HepG2 (cell line): ENCODE measurements at regions not wholly inside any gene's neighbourhood (a gene's known extent, or its start where the extent isn't known, plus 50 kb on each side); places are given as distances from the start of the nearest gene placed in this dataset.

Experiments used
- ATAC-seq: fragments of 200-7000 bp; cut with Tn5 transposase; 3 replicates; pipeline ENCODE4 v1.9.1; 2020; ENCODE audit warnings: mild to moderate bottlenecking, moderate library complexity
- BruUV-seq: library from RNA; stranded (reverse); fragments of 400-500 nt; replicated peaks from 2 replicates; lab custom pipeline; 2021; lab: Mats Ljungman, UMichigan
- CTCF ChIA-PET: fragments of 300-600 bp; formaldehyde crosslinking; extraction: SDS; loops from one replicate; lab custom pipeline; 2021; ENCODE audit warnings: low total read pairs, inconsistent platforms, low intra/inter-chr PET ratio; lab: Yijun Ruan, JAX
- POLR2A ChIA-PET: fragments of 350-600 bp; sonication (Branson Sonifier 250); formaldehyde crosslinking; loops from one replicate; lab custom pipeline; 2020; ENCODE audit warnings: antibody characterized with exemption, inconsistent platforms; lab: Yijun Ruan, JAX
- DNase-seq: peaks from one replicate; pipeline ENCODE4 v3.0.0-alpha.2; 2015; ENCODE audit warnings: low spot score
- FAIRE-seq: peaks from 3 replicates; lab custom pipeline; 2011; peaks lifted over from hg19 to GRCh38; lab: Jason Lieb, UNC
- H2AFZ ChIP-seq: one replicate; pipeline ENCODE4 v1.6.1; 2011; ENCODE audit warnings: low read length, inconsistent platforms
- H3K27ac ChIP-seq: fragments of 300-600 bp; 3 replicates; pipeline ENCODE4 v1.8.0; 2011; ENCODE audit warnings: mixed run types, mild to moderate bottlenecking, mixed read lengths, low read length, inconsistent platforms; ENCODE audit not compliant: insufficient read depth; ENCODE audit errors: extremely low read length
- H3K27me3 ChIP-seq, 2 experiments: fragments of 200-600 bp in 1 of 2; 2 replicates in 1 of 2; 3 replicates in 1 of 2; pipeline versions ENCODE4 v1.6.0 to v1.8.0; 2011; ENCODE audit warnings: low read length in 2 of 2, mild to moderate bottlenecking in 2 of 2, moderate library complexity in 2 of 2, inconsistent platforms in 1 of 2; ENCODE audit not compliant: insufficient read depth in 2 of 2, control insufficient read depth in 1 of 2
- H3K36me3 ChIP-seq, 2 experiments: fragments of 200-600 bp in 1 of 2; replicated peaks in 1 of 2; 2 replicates in 1 of 2; 3 replicates in 1 of 2; pipeline versions ENCODE4 v1.5.1 to v1.8.0; 2011; ENCODE audit warnings: low read length in 2 of 2, inconsistent platforms in 1 of 2; ENCODE audit not compliant: insufficient read depth in 2 of 2, control insufficient read depth in 1 of 2
- H3K4me1 ChIP-seq: 2 replicates; pipeline ENCODE4 v1.5.1; 2012; ENCODE audit warnings: low read length, inconsistent platforms; ENCODE audit not compliant: insufficient read depth
- H3K4me2 ChIP-seq: 2 replicates; pipeline ENCODE4 v1.6.0; 2011; ENCODE audit warnings: low read depth, low read length, inconsistent platforms
- H3K4me3 ChIP-seq, 3 experiments: fragments of 200-600 bp in 1 of 3; sonication (generic), shearing (Covaris generic) in 1 of 3; replicated peaks in 1 of 3; 2 replicates each; pipeline ENCODE4 v1.5.1; 2011 to 2016; ENCODE audit warnings: low read length in 3 of 3, inconsistent platforms in 2 of 3, low read depth in 2 of 3, mild to moderate bottlenecking in 2 of 3, control low read depth in 1 of 3, mixed read lengths in 1 of 3; ENCODE audit not compliant: insufficient read depth in 1 of 3
- H3K79me2 ChIP-seq: one replicate; pipeline ENCODE4 v1.6.1; 2011; ENCODE audit warnings: low read length, inconsistent platforms; ENCODE audit not compliant: insufficient read depth
- H3K9ac ChIP-seq: 2 replicates; pipeline ENCODE4 v1.6.0; 2011; ENCODE audit warnings: mild to moderate bottlenecking, low read depth, low read length, inconsistent platforms; ENCODE audit not compliant: insufficient read depth
- H3K9me3 ChIP-seq: 2 replicates; pipeline ENCODE4 v1.5.1; 2012; ENCODE audit warnings: mild to moderate bottlenecking, low read length
- H4K20me1 ChIP-seq: 2 replicates; pipeline ENCODE4 v1.6.0; 2011; ENCODE audit warnings: inconsistent platforms, mild to moderate bottlenecking, low read length, moderate library complexity; ENCODE audit not compliant: insufficient read depth
- ATAD3A ChIP-seq: sonication (generic); formaldehyde crosslinking; IDR thresholded peaks from 2 replicates; pipeline ENCODE4 v1.4.0; 2020; ENCODE audit warnings: missing genetic modification reagents
- ESRRA ChIP-seq: sonication (generic); formaldehyde crosslinking; IDR thresholded peaks from 2 replicates; pipeline ENCODE4 v1.5.1; 2020; ENCODE audit warnings: mild to moderate bottlenecking, low read depth, missing genetic modification reagents
- FIP1L1 ChIP-seq: fragments of 200-400 bp; formaldehyde crosslinking; IDR thresholded peaks from 2 replicates; pipeline ENCODE4 v1.6.1; 2018; ENCODE audit warnings: low read depth, mild to moderate bottlenecking, low read length, moderate library complexity, borderline replicate concordance; ENCODE audit not compliant: insufficient read depth
- HOXA9 ChIP-seq: sonication (generic); formaldehyde crosslinking; IDR thresholded peaks from 2 replicates; pipeline ENCODE4 v1.8.1; 2022; ENCODE audit warnings: missing genetic modification reagents, mild to moderate bottlenecking, moderate library complexity, borderline replicate concordance
- PAF1 ChIP-seq: IDR thresholded peaks from 2 replicates; pipeline ENCODE4 v1.6.1; 2016; ENCODE audit warnings: missing genetic modification reagents, missing compliant biosample characterization
- RFX5 ChIP-seq: IDR thresholded peaks from 2 replicates; pipeline ENCODE4 v1.6.1; 2011; ENCODE audit warnings: low read depth, low read length, improper control_type of control experiment
- SALL2 ChIP-seq: sonication (generic); formaldehyde crosslinking; IDR thresholded peaks from 2 replicates; pipeline ENCODE4 v1.8.1; 2023; ENCODE audit warnings: mild to moderate bottlenecking, missing genetic modification reagents, inconsistent platforms
- ZNF205 ChIP-seq: IDR thresholded peaks from 2 replicates; pipeline ENCODE4 v1.6.1; 2018; ENCODE audit warnings: missing biosample characterization, missing genetic modification reagents
- ZNF230 ChIP-seq: sonication (generic); formaldehyde crosslinking; IDR thresholded peaks from 2 replicates; pipeline ENCODE4 v1.4.0; 2020; ENCODE audit warnings: mild to moderate bottlenecking, missing genetic modification reagents
- ZNF329 ChIP-seq: sonication (generic); formaldehyde crosslinking; IDR thresholded peaks from 2 replicates; pipeline ENCODE4 v1.9.0; 2021; ENCODE audit warnings: low read depth, mild to moderate bottlenecking, missing genetic modification reagents
- ZNF556 ChIP-seq: sonication (generic); formaldehyde crosslinking; IDR thresholded peaks from 2 replicates; pipeline ENCODE4 v1.4.0; 2020; ENCODE audit warnings: mild to moderate bottlenecking, missing genetic modification reagents, borderline replicate concordance
- ZNF850 ChIP-seq: sonication (generic); formaldehyde crosslinking; conservative IDR thresholded peaks from 2 replicates; pipeline ENCODE4 v1.9.0; 2021; ENCODE audit warnings: mild to moderate bottlenecking, missing genetic modification reagents
- WGBS: methylation state at CpG from one replicate; pipeline ENCODE4 v1.1.6; 2017; ENCODE audit warnings: low lambda C conversion rate; 5-methylcytosine and 5-hydroxymethylcytosine counted together
- in situ Hi-C: cut with HindIII; loops from 2 replicates; pipeline ENCODE4 v1.10.0; 2017; ENCODE audit warnings: low pct_unique_long_range_greater_than_20kb; ENCODE audit not compliant: extremely low pct_ligation_motif_present
- intact Hi-C: fragments of 100-400 bp; cut with micrococcal nuclease; formaldehyde crosslinking; loops from one replicate; pipeline ENCODE4 v1.10.0; 2022; ENCODE audit not compliant: unreplicated experiment
- TF ChIP-seq, protein P1 (sequence below): sonication (generic); formaldehyde crosslinking; IDR thresholded peaks from 2 replicates; pipeline ENCODE4 v1.5.0; 2020; ENCODE audit warnings: mild to moderate bottlenecking, missing genetic modification reagents, moderate library complexity

DNA sequence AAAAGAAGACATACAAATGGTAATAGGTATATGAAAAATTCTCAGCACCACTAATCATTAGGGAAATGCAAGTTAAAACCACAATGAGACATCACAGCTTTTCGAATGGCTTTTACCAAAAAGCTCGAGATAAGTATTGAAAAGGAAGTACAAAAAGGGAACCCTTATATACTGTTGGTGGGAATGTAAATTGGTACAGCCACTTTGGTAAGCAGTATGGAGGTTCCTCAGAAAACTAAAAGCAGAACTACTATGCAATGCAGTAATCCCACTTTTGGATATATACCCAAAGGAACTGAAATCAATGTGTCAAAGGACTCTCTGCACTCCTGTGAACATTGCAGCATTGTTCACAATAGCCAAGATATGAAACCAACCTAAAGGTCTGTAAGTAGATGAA, 107.5 kb upstream of the SPATS2L start:
- in situ Hi-C loops = no loop called here
- Histone ChIP-seq H3K4me3 (no peak overlapping the region), H3K27ac (no peak overlapping the region), H3K4me1 (peaks cover 16% of the 10 kb centered on the region), H3K79me2 (no peaks in the 10 kb centered on the region), H3K36me3 (no peaks in the 10 kb centered on the region), H3K9me3 (no peaks in the 10 kb centered on the region)
- 46% methylated on average over 2 of the region's 2 CpGs for WGBS
- CTCF ChIA-PET = no interaction called here
- TF ChIP-seq ZNF329 (CRISPR knock-in tag) = no peak
- no peak for TF ChIP-seq ESRRA (CRISPR knock-in tag)
- TF ChIP-seq ZNF556 (CRISPR knock-in tag) = no peak
- TF ChIP-seq ATAD3A = no peak
- TF ChIP-seq RFX5 = no peak
- no peak for TF ChIP-seq ZNF205 (CRISPR knock-in tag)
- no peak for TF ChIP-seq FIP1L1
- TF ChIP-seq SALL2 (CRISPR knock-in tag) = no peak
- TF ChIP-seq HOXA9 (CRISPR knock-in tag) = no peak
- TF ChIP-seq, protein P1, sequence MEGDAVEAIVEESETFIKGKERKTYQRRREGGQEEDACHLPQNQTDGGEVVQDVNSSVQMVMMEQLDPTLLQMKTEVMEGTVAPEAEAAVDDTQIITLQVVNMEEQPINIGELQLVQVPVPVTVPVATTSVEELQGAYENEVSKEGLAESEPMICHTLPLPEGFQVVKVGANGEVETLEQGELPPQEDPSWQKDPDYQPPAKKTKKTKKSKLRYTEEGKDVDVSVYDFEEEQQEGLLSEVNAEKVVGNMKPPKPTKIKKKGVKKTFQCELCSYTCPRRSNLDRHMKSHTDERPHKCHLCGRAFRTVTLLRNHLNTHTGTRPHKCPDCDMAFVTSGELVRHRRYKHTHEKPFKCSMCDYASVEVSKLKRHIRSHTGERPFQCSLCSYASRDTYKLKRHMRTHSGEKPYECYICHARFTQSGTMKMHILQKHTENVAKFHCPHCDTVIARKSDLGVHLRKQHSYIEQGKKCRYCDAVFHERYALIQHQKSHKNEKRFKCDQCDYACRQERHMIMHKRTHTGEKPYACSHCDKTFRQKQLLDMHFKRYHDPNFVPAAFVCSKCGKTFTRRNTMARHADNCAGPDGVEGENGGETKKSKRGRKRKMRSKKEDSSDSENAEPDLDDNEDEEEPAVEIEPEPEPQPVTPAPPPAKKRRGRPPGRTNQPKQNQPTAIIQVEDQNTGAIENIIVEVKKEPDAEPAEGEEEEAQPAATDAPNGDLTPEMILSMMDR (CRISPR knock-in tag) = no peak
- no peak for TF ChIP-seq ZNF850
- TF ChIP-seq PAF1 (CRISPR knock-in tag) = no peak
- no peak for TF ChIP-seq ZNF230 (CRISPR knock-in tag)
- TF ChIP-seq, all 625 proteins: peak for 0
- DNase-seq (no peak), ATAC-seq (no peak), FAIRE-seq (no peak)
- Histone ChIP-seq H4K20me1 (no peaks in the 10 kb centered on the region), H3K9ac (no peak overlapping the region), H3K4me2 (no peak overlapping the region), H2AFZ (no peak overlapping the region), H3K27me3 (peaks cover 0 to 8% of the 10 kb centered on the region in 2 experiments; a peak in 1 of 5 replicates)
- POLR2A ChIA-PET = interaction anchor here (1.4 kb wide), 2 partner anchors 22 to 107 kb away, joined by 3 to 4 read pairs; no protein-coding TSS in a partner anchor
- BruUV-seq = no TSS peak
- intact Hi-C loops = no loop called here
